ENCODE measurements at regions not wholly inside any gene's neighbourhood (a gene's known extent, or its start where the extent isn't known, plus 50 kb on each side); places are given as distances from the start of the nearest gene placed in this dataset.

DNA sequence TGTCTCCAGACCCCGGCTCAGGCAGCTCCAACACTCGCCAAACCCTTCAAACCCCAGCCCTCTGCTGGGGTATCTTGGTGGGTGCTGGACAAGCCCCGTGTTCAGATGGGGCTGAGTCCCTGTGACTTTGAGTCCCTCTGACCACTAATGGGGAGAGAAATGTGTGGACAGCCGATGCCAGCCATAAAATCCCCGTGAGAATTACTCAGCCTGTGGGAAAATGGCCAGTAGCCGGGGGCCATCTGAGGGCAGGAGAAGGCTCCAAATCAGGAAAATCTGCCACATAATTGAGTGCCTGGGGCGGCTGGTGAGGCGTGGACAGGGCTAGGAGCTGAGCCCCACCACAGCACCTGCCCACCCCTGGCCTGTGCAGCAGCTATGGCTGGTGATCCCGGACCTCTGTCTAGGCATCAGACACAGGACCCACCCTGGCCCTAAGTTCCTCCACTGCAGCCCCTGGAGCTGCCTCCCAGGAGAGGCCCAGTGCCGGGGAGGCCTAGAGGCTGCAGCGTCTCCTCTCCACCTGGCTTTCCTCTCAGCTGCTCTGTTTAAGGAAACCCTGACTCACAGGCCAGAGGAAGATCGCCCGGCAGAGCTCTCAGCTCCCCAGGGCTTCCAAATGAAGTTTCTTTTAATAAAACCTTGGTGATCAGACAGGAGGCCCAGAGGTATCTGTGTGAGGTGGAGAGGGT, 53.7 kb upstream of the SLCO4A1 start:
- peaks cover 2% of the 10 kb centered on the region for H3K4me1 Mint-ChIP-seq (ENCODE audit: low read depth)
- peaks cover 16% of the 10 kb centered on the region for H3K27me3 Mint-ChIP-seq (ENCODE audit: low read depth)
- no peak overlapping the region for H3K4me3 Mint-ChIP-seq
- no peak overlapping the region for H3K27ac Mint-ChIP-seq
- H3K36me3 Mint-ChIP-seq (ENCODE audit: low read depth): no peaks in the 10 kb centered on the region
- H3K9me3 Mint-ChIP-seq: no peaks in the 10 kb centered on the region

DNA sequence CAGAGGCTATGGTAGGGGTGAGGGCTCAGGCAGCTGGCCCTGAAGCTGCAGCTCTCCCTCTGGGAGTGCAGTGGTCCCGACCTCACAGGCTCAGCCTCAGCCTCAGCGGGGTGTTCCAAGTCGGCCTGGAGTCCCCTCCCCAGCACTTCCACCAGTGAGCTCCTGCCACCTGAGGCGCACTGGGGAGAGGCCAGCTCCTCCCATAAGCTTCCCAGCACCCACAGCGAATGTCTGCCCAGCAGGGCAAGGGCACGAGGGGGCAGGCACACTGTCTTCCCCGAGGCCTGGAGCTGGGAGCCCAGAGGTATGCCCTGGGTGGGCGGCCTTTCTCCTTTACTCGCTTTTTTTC, 53.2 kb upstream of the SLCO4A1 start:
- no peaks in the 10 kb centered on the region for H3K36me3 Mint-ChIP-seq (ENCODE audit: low read depth)
- H3K4me1 Mint-ChIP-seq (ENCODE audit: low read depth): peaks cover 2% of the 10 kb centered on the region
- H3K27me3 Mint-ChIP-seq (ENCODE audit: low read depth): peaks cover 16% of the 10 kb centered on the region
- no peaks in the 10 kb centered on the region for H3K9me3 Mint-ChIP-seq
- no peak overlapping the region for H3K4me3 Mint-ChIP-seq
- H3K27ac Mint-ChIP-seq: no peak overlapping the region

DNA sequence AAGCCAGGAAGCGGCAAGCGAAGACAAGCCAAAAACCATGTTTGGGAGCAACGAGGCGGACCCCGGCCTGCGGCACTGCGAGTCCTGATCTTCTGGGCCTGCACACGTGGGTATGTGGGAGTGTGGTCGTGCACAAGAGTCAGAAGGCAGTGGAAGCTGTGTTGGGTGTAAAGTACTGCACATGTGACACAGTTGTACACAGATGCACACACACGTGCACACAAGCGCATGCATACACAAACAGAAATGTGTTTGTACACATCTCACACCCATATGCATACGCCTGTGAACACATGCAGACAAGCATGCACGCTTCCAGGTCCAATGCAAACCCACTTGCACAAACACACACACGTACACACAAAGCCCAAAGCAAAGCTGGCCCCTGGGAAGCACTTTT, 52.6 kb upstream of the SLCO4A1 start:
- no peaks in the 10 kb centered on the region for H3K9me3 Mint-ChIP-seq
- peaks cover 2% of the 10 kb centered on the region for H3K4me1 Mint-ChIP-seq (ENCODE audit: low read depth)
- H3K27ac Mint-ChIP-seq: no peak overlapping the region
- peaks cover 18% of the 10 kb centered on the region for H3K27me3 Mint-ChIP-seq (ENCODE audit: low read depth)
- H3K36me3 Mint-ChIP-seq (ENCODE audit: low read depth): no peaks in the 10 kb centered on the region
- H3K4me3 Mint-ChIP-seq: no peak overlapping the region

DNA sequence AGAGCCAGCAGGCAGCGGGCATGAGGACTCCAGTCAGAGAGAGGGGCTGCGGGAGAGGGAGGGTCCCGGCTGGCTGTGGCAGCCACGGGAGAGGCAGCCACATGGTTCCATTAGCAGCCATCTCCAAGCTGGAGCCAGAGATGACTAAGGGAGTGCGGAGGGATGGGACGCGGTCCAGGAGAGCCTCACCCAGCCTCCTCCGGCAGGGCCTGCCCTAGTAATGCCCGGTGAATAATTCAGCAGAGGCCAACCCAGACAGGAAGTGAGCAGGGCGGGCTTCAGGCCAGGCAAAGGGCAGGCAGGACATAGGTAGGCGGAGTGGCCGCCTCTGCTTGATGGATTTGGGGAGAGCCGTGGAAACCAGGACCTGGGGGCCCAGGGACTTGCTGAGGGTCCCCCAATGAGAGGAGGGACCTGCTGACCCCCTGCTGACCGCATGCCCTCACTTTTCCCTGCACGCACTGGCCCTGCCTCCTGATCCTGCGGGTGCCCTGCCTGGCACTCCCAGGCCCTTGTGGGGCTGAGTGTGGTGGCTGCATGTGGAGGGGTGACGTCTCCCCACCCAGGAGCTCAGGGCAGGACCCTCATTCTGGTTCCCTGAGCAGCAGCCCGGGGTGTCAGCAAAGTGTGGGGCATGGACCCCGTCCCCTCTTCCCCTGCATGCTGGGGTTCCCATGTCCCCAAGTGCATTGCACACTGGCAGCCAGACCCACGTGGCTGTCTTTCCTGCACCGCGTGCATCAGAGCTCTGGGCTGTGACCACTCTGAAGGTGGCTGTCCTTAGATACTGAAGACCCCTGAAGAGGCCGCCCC, 51.8 kb upstream of the SLCO4A1 start:
- no peaks in the 10 kb centered on the region for H3K36me3 Mint-ChIP-seq (ENCODE audit: low read depth)
- H3K9me3 Mint-ChIP-seq: no peaks in the 10 kb centered on the region
- no peak overlapping the region for H3K27ac Mint-ChIP-seq
- peaks cover 21% of the 10 kb centered on the region for H3K27me3 Mint-ChIP-seq (ENCODE audit: low read depth)
- H3K4me3 Mint-ChIP-seq: no peak overlapping the region
- H3K4me1 Mint-ChIP-seq (ENCODE audit: low read depth): peaks cover 4% of the 10 kb centered on the region

DNA sequence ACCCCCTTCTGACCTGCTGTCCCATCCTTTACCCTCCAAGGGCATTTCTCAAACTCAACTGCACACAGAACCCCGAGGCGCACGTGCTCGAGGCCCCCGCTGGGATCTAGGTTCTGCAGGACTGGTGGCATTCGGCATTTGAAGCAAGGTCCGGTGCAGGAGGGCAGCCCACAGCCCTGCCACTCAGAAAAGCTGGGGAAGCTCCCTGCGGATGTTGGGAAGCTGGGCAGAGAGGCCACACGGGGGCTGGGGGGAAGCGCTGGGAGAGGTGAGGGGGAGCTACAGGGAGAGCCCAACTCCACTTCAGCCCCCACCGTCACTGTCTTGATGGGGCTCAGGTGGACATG, 51.2 kb upstream of the SLCO4A1 start:
- H3K4me1 Mint-ChIP-seq (ENCODE audit: low read depth): peaks cover 5% of the 10 kb centered on the region
- no peak overlapping the region for H3K4me3 Mint-ChIP-seq
- H3K9me3 Mint-ChIP-seq: no peaks in the 10 kb centered on the region
- H3K27ac Mint-ChIP-seq: no peak overlapping the region
- H3K36me3 Mint-ChIP-seq (ENCODE audit: low read depth): no peaks in the 10 kb centered on the region
- H3K27me3 Mint-ChIP-seq (ENCODE audit: low read depth): peaks cover 27% of the 10 kb centered on the region

DNA sequence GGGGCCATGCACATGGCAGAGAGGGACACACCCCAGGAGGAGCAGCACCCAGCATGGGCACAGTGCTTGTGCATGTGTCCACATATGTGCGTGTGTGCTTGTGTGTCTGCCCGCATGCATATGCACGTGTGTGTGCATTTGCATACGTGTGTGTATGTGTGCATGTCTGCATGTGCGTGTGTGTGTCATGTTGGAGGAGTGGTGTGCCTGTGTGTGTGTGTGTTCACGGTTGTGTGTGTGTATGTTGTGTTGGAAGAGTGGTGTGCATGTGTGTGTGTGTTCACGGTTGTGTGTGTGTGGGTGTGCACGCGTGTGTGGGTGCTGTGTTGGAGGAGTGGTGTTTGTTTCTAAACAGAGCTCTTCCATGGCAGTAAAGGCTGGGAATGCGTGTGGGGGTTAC, 50.7 kb upstream of the SLCO4A1 start:
- peaks cover 5% of the 10 kb centered on the region for H3K4me1 Mint-ChIP-seq (ENCODE audit: low read depth)
- H3K36me3 Mint-ChIP-seq (ENCODE audit: low read depth): no peaks in the 10 kb centered on the region
- H3K9me3 Mint-ChIP-seq: no peaks in the 10 kb centered on the region
- H3K27me3 Mint-ChIP-seq (ENCODE audit: low read depth): peaks cover 28% of the 10 kb centered on the region
- H3K4me3 Mint-ChIP-seq: no peak overlapping the region
- H3K27ac Mint-ChIP-seq: no peak overlapping the region
